ENCODE measurements at regions not wholly inside any gene's neighbourhood (a gene's known extent, or its start where the extent isn't known, plus 50 kb on each side); places are given as distances from the start of the nearest gene placed in this dataset.

GRCh38 chr4:11342401-11342800 lies 86.3 kb downstream of the HS3ST1 start:
- no peak overlapping the region for H3K4me2 ChIP-seq (ENCODE audit: low read length)
- H3K9me2 ChIP-seq (ENCODE audit: insufficient read depth), result no peaks in the 10 kb centered on the region
- no peaks in the 10 kb centered on the region for H3K9me3 ChIP-seq (ENCODE audit: control insufficient read depth in 1 of 2, insufficient read depth in 1 of 2, low read depth in 1 of 2, low read length in 2 of 2)
- intact Hi-C loops (cut with micrococcal nuclease), result no loop called here
- DNase-seq (ENCODE audit: low read depth, low spot score) (no peak), ATAC-seq (no peak)
- no peak overlapping the region for H3K4me3 ChIP-seq (replicated peaks in 1 of 2; ENCODE audit: low read depth in 1 of 2, low read length in 2 of 2)
- H3K79me2 ChIP-seq (ENCODE audit: insufficient read depth, low read length), result no peaks in the 10 kb centered on the region
- ChIA-PET POLR2A (no interaction called here), CTCF (no interaction called here), RAD21 (ENCODE audit: low non-redundant PET in 1 of 2, low total read pairs in 2 of 2, uncharacterized antibody in 2 of 2, unreplicated experiment in 2 of 2) (no interaction called here)
- no peaks in the 10 kb centered on the region for H3K27me3 ChIP-seq (ENCODE audit: insufficient read depth, low read length)
- TF ChIP-seq CBX3 (IDR thresholded peaks at IDR 0.05; ENCODE audit: low read depth) (no peak), YY1 (IDR thresholded peaks at IDR 0.05; ENCODE audit: extremely low read depth, insufficient replicate concordance, low read depth, low read length) (no peak), RAD21 (IDR thresholded peaks at IDR 0.05; ENCODE audit: low read depth) (no peak), ZFX (IDR thresholded peaks at IDR 0.05) (no peak), CTCF (IDR thresholded peaks at IDR 0.05 in 2 of 3, conservative IDR thresholded peaks at IDR 0.05 in 1 of 3; ENCODE audit: borderline replicate concordance in 1 of 3, insufficient read depth in 1 of 3, low read depth in 2 of 3, low read length in 2 of 3) (no peak), EZH2phosphoT487 (IDR thresholded peaks at IDR 0.05; ENCODE audit: borderline replicate concordance) (no peak), POLR2AphosphoS5 (IDR thresholded peaks at IDR 0.05; ENCODE audit: low read depth, low read length) (no peak), ZNF274 (IDR thresholded peaks at IDR 0.05; ENCODE audit: low read depth, low read length) (no peak), TCF7L2 (IDR thresholded peaks at IDR 0.05; ENCODE audit: borderline replicate concordance, extremely low read depth, insufficient read depth, insufficient read length) (no peak), JUND (IDR thresholded peaks at IDR 0.05) (no peak), REST (IDR thresholded peaks at IDR 0.05; ENCODE audit: low read depth) (no peak), EGR1 (IDR thresholded peaks at IDR 0.05; ENCODE audit: low read depth) (no peak), SIN3A (IDR thresholded peaks at IDR 0.05; ENCODE audit: low read depth) (no peak), CEBPB (IDR thresholded peaks at IDR 0.05; ENCODE audit: low read depth) (no peak), MAX (IDR thresholded peaks at IDR 0.05) (no peak), SP1 (IDR thresholded peaks at IDR 0.05; ENCODE audit: low read depth) (no peak)
- no peak overlapping the region for H3K9ac ChIP-seq (ENCODE audit: low read length)
- H3K4me1 ChIP-seq (ENCODE audit: control insufficient read depth in 1 of 2, insufficient read depth in 2 of 2, low read length in 2 of 2), result no peaks in the 10 kb centered on the region
- no peak overlapping the region for H2AFZ ChIP-seq (ENCODE audit: low read depth, low read length, poor library complexity, severe bottlenecking)
- no peak overlapping the region for H3K27ac ChIP-seq (ENCODE audit: low read depth, low read length)
- BruUV-seq (replicated peaks), result no TSS peak
- H4K20me1 ChIP-seq (ENCODE audit: insufficient read depth), result no peaks in the 10 kb centered on the region
- no peaks in the 10 kb centered on the region for H3K36me3 ChIP-seq (ENCODE audit: control insufficient read depth in 1 of 2, insufficient read depth in 2 of 2, low read length in 2 of 2)
